Omental fat pad (tissue), 3 donors: ENCODE measurements at regions not wholly inside any gene's neighbourhood (a gene's known extent, or its start where the extent isn't known, plus 50 kb on each side); places are given as distances from the start of the nearest gene placed in this dataset.

ENCODE experiments used
- ATAC-seq: fragments of 150-250 bp; one replicate; pipeline ENCODE4 v1.9.1; 2016; ENCODE audit warnings: mild to moderate bottlenecking, moderate library complexity; ENCODE audit not compliant: low FRiP score
- DNase-seq: peaks from one replicate; pipeline ENCODE4 v3.0.0-alpha.2; 2019; ENCODE audit warnings: low spot score
- TF ChIP-seq, protein P1 (sequence below), 3 donors: fragments of 450-650 bp; IDR thresholded peaks; one replicate each; pipeline ENCODE4 v1.5.1; 2016 to 2017; ENCODE audit warnings: antibody characterized with exemption in 3 of 3, mild to moderate bottlenecking in 3 of 3, moderate library complexity in 2 of 3

- ATAC-seq (no peak), DNase-seq (no peak)
- TF ChIP-seq, protein P1, sequence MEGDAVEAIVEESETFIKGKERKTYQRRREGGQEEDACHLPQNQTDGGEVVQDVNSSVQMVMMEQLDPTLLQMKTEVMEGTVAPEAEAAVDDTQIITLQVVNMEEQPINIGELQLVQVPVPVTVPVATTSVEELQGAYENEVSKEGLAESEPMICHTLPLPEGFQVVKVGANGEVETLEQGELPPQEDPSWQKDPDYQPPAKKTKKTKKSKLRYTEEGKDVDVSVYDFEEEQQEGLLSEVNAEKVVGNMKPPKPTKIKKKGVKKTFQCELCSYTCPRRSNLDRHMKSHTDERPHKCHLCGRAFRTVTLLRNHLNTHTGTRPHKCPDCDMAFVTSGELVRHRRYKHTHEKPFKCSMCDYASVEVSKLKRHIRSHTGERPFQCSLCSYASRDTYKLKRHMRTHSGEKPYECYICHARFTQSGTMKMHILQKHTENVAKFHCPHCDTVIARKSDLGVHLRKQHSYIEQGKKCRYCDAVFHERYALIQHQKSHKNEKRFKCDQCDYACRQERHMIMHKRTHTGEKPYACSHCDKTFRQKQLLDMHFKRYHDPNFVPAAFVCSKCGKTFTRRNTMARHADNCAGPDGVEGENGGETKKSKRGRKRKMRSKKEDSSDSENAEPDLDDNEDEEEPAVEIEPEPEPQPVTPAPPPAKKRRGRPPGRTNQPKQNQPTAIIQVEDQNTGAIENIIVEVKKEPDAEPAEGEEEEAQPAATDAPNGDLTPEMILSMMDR (IDR thresholded peaks at IDR 0.05), result no peak
Observed at GRCh38 chr18:34549367-34549766, 160.7 kb upstream of the DTNA start.

GRCh38 chr18:34550156-34550555, 159.9 kb upstream of the DTNA start:
- TF ChIP-seq, protein P1 (IDR thresholded peaks at IDR 0.05), result no peak
- no peak for ATAC-seq
- DNase-seq, result no peak

DNA sequence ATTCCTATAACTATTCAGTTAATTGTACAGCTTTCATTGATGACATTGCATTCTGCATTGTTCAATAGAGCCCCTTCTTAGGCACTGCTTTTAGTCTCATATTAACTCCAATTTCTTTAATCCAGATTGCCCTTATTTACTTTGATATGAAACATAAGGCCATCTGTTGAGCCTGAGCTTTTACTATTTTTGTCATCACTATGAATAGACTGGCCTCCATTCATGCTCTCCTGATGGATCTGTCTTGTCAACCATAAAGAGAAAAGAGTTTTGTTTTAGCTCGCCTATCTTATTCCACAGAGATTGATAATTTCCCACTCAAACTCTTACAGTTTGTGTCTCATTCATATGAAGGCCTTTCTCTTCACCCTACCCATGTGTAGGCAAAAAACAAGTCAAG, 159.2 kb upstream of the DTNA start:
- TF ChIP-seq, protein P1 (IDR thresholded peaks at IDR 0.05), result no peak
- ATAC-seq, result no peak
- DNase-seq, result no peak

DNA sequence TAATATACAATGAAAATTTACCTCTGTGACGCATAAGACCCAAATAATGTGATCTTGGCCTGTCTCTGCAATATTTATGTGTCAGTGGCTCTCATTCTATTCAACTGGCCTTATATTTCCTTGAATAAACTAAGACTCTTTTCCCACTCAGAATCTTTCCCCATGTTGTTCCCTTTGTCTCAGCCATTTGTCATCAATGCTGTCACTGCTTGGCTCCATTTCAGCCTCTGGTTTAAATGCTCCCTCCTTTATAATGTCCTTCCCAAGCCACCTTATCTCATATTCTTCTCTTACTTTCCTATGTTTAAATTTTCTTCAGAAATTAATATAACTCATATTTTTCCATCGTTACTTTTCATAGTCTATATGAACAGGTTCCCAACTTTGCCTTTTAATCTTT, 158.3 kb upstream of the DTNA start:
- DNase-seq (no peak), ATAC-seq (no peak)
- TF ChIP-seq, protein P1 (IDR thresholded peaks at IDR 0.05), result no peak

DNA sequence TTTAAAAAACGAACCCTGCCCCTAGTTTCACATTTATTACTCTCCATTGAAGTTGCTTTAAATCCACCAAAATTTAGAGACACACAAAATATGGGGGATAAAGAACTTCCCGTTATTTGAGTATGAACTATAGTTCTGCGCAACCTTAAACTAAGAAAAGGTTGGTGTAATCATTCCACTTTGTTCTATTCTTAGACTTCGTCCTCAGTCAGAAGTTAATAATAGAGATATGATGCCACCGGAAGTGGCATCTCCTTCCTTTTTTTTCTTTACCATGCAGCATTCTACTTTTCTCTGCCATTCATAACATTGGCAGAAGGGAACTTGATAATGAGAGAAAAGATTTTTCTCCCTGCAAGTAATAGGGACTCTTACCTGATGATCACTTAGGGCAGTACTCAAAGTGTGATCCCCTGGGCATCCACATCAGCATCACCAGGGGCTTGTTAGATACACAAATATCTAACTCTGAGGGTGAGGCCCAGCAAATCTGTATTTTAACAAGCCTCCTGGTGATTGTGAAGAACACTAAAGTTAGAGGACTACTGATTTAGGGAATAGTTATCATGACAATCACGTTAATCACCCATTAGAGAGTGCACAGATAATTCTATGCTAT, 147.7 kb upstream of the DTNA start:
- TF ChIP-seq, protein P1 (IDR thresholded peaks at IDR 0.05), result no peak
- DNase-seq, result no peak
- ATAC-seq, result no peak

DNA sequence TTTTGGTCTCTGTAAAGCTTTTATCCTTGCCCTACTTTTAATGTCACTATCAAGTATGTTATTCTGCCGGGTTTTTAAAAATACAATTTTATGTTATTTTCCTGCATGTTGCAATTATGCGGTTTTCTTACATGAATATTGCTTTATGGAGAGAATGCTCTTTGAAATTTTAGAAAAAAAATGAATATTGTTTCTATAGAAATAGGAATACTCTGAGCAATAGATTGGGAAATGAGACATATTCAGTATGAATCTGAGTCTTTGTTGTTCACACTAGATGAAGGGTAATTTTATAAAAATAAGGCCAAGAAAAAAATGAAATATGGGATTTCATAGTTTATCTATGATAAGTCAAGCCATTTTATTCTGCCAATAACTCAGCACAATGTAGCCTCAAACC, 142.2 kb upstream of the DTNA start:
- no peak for ATAC-seq
- DNase-seq, result no peak
- TF ChIP-seq, protein P1 (IDR thresholded peaks at IDR 0.05), result no peak

DNA sequence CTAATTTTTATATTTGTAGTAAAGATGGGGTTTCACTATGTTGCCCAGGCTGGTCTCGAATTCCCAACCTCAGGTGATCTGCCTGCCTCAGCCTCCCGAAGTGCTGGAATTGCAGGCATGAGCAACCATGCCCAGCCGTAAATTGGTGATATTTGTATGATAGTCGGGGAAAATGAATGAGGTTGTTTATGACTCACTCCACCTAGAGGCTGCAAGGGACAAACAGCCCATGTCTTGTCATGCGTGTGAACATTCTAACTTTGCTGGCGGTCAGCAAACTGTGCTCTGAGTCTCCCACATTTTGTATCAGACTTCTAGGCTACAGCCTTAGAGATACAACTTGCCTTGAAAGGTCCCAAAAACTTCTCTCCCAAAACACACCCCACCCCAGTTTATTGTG, 133.5 kb upstream of the DTNA start:
- TF ChIP-seq, protein P1 (IDR thresholded peaks at IDR 0.05), result no peak
- ATAC-seq (no peak), DNase-seq (no peak)
